Keratinocyte (primary cell): ENCODE measurements at regions not wholly inside any gene's neighbourhood (a gene's known extent, or its start where the extent isn't known, plus 50 kb on each side); places are given as distances from the start of the nearest gene placed in this dataset.

ENCODE experiments used
- EZH2 ChIP-seq: IDR thresholded peaks from one replicate; pipeline ENCODE4 v1.6.1; 2012; ENCODE audit warnings: inconsistent platforms, mild to moderate bottlenecking, low read length, moderate library complexity
- TF ChIP-seq, protein P1 (sequence below), 3 experiments: IDR thresholded peaks in 1 of 3; conservative IDR thresholded peaks in 1 of 3; optimal IDR thresholded peaks in 1 of 3; 2 replicates in 2 of 3; 3 replicates in 1 of 3; pipeline versions ENCODE3 to v1.5.1; 2011; ENCODE audit warnings: low read length in 3 of 3, mild to moderate bottlenecking in 3 of 3, moderate library complexity in 2 of 3, control low read depth in 1 of 3, inconsistent platforms in 1 of 3; ENCODE audit not compliant: insufficient read depth in 2 of 3; ENCODE audit errors: extremely low read depth in 1 of 3

DNA sequence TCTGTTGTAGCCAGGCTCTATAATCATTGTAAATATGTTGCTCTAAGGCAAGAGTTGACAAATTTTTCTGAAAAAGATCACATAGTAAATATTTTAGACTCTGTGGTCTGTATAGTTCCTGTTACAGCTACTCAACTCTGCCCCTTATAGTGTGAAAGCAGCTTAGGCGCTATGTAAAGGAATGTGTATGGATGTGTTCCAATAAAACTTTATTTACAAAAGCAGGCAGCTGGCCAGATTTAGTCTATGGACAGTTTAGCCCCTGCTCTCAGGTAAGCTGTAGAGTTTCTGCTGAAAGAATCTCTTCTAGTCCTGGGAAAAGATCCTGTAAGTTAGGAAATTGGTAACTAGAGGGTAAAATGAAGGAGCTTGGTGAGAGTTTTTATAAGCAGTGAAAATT, 133.1 kb downstream of the SALL1 start:
- TF ChIP-seq, protein P1, sequence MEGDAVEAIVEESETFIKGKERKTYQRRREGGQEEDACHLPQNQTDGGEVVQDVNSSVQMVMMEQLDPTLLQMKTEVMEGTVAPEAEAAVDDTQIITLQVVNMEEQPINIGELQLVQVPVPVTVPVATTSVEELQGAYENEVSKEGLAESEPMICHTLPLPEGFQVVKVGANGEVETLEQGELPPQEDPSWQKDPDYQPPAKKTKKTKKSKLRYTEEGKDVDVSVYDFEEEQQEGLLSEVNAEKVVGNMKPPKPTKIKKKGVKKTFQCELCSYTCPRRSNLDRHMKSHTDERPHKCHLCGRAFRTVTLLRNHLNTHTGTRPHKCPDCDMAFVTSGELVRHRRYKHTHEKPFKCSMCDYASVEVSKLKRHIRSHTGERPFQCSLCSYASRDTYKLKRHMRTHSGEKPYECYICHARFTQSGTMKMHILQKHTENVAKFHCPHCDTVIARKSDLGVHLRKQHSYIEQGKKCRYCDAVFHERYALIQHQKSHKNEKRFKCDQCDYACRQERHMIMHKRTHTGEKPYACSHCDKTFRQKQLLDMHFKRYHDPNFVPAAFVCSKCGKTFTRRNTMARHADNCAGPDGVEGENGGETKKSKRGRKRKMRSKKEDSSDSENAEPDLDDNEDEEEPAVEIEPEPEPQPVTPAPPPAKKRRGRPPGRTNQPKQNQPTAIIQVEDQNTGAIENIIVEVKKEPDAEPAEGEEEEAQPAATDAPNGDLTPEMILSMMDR (optimal IDR thresholded peaks at IDR 0.05 in 1 of 3, IDR thresholded peaks at IDR 0.05 in 1 of 3, conservative IDR thresholded peaks at IDR 0.05 in 1 of 3; ENCODE audit: extremely low read depth in 1 of 3, insufficient read depth in 2 of 3, low read length in 3 of 3): no peak
- TF ChIP-seq EZH2: no peak
